GM21737 (cell line): ENCODE measurements at regions not wholly inside any gene's neighbourhood (a gene's known extent, or its start where the extent isn't known, plus 50 kb on each side); places are given as distances from the start of the nearest gene placed in this dataset.

ENCODE experiments used
- ATAC-seq: cut with Tn5 transposase; IDR thresholded peaks from one replicate; pipeline ENCODE4 v1.9.1; 2021; ENCODE audit warnings: mild to moderate bottlenecking, moderate library complexity; ENCODE audit not compliant: unreplicated experiment

DNA sequence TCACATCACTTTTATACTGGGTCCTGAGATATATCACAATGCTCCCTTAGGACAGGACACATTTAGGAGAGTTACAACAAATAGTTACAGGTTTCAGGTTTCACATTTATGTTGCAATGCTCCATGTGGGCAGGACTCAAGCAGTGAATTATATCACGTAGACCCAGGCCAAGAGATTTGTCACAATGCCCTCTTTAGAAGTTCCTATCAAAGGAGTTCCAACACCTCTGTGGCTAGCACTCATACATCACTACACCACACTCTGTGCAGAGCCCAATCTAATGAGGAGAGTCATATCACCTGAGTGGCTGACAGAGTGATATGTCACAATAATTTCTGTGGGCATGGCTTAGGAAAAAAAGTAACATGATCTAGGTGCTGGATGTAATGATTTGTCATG is 1068.2 kb upstream of the AMELY start:
- ATAC-seq: no peak

DNA sequence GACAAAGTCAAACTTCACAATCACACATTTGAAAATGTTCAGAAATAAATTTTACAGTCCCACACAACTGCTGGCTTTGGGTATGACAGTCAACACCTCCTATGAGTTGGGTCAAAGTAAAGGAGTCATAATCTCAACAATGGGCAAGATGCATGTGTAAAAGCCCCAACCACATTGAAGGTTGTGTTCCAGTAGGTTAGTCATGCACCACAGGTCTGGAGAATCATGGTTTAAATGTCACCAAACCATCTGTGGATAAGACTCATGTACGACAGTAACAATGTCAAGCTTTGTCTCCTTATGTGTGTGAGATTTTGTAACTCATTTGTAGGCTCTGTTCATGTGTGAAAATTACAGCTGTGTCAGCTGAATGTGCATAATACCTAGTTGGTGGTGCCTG is 1065.7 kb upstream of the AMELY start:
- ATAC-seq: no peak

- no peak for ATAC-seq
Measured at GRCh38 chrY:7968293-7968692, 1056.7 kb upstream of the AMELY start.

- no peak for ATAC-seq
Measured at GRCh38 chrY:7966916-7967315, 1055.4 kb upstream of the AMELY start.

DNA sequence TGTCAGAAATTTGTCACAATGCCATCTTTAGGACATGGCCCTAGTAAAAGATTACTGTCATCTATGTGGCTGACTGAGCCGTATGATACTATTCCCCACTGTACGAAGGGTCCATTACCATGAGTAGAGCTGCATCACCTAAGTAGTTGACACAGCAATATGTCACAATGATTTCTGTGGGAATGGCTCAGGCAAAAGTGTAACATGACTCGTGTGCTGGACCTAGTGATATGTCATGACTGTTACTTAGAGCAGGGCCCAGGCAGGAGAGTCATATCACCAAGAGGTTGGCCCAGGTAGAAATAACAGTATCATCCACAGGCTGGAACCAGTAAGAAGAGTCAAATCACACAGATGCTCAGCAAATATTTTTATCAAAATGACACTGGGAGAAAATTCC is 1051.8 kb upstream of the AMELY start:
- ATAC-seq: no peak

GRCh38 chrY:7962350-7962749 is 1050.8 kb upstream of the AMELY start:
- no peak for ATAC-seq

- no peak for ATAC-seq
Measured at GRCh38 chrY:7961811-7962210, 1050.3 kb upstream of the AMELY start.

GRCh38 chrY:7957773-7958172 is 1046.2 kb upstream of the AMELY start:
- no peak for ATAC-seq

- ATAC-seq: no peak
Measured at GRCh38 chrY:7951187-7951852, 1039.8 kb upstream of the AMELY start.

DNA sequence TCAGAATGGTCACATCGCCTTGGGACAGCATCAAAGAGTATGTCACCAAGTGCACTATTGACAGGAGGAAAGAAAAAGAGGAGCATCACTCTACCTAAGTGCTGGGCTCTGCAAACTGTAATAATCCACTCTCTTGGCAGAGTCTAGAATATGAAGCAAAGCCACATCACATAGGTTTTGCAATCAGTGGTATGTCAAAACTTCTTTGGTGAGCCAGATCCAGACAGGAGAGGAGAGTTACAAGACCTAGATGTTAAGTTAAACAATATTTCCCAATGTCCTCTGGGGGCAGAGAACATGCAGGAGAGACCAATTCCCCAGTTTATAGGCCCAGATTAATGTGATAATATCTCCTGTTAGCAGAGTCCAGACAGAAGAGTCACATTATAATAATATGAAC is 1032.6 kb upstream of the AMELY start:
- ATAC-seq: no peak

DNA sequence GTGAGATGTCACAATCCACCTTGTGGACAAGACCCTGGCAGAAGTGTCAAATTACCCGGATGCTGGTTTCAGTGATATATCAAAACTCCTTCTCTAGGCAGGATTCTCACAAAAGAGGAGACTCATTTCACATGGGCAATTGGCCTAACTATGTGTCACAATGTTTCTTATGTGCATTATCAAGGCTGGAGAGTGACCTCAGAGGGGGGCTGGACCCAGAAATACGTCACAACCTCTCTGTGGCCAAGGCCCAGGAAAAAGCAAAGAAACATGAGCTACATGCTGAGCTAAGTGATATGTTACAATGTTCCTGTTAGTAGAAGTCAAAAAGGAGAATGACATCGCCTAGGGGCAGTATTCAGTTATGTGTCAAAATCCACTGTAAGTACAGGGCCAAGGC is 1031.2 kb upstream of the AMELY start:
- no peak for ATAC-seq

GRCh38 chrY:7941856-7942255 is 1030.3 kb upstream of the AMELY start:
- ATAC-seq: no peak

GRCh38 chrY:7938982-7939718 is 1027.6 kb upstream of the AMELY start:
- ATAC-seq: no peak

- ATAC-seq: no peak
Measured at GRCh38 chrY:7936831-7937230, 1025.3 kb upstream of the AMELY start.

DNA sequence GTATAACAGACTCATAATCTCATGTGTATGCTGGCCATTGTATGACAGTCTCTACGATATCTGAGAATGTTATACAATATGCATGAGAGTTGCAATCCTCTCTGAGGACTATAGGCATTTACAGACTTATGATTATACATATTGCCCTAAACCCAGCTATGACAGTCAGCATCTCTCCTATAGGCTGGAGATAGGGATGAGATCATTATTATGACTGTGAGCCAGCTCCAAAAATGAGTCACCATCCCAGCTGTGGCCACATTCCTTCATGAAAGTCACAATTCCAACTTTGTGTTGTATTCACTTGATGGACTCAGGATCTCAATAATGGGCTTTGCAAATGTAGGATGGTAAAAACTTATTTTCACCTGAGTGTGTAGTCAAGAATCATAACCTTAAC is 1024.5 kb upstream of the AMELY start:
- ATAC-seq: no peak

DNA sequence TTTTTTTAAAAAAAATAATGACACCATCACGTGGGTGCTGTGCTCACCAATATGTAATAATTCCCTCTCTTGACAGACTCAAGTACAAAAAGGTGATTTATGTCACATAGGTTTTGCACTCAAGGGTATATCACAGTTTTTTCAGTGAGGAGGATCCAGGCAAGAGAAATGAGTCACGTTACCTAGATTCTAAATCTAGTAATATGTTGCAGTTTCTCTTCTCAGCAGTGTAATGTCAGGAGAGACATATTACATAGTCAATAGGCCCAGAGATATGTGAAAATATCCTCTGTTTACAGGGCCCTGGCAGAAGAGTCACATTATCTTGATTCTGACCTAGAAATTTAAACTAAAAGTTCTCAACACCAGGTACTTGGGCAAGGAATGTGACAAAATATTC is 1024.1 kb upstream of the AMELY start:
- ATAC-seq: no peak

- ATAC-seq: no peak
Measured at GRCh38 chrY:7932424-7932823, 1020.9 kb upstream of the AMELY start.

DNA sequence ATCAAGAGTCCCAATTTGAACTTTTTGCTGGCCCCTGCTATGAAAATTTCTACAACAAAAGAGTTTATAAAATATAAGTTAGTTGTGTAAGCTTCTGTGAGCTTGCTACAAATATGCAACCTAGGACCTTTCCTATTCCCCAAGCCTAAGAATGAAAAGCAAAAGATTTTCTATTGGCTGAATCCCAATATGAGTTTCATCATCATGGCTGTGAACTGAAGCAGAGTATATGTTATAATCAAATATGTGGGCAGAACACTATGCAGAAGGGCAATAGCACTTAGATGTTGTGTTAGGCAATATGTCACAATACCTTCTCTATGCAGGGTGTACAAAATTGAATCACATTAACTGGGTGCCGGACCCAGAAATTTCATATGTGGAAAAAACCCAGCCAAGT is 1018.3 kb upstream of the AMELY start:
- ATAC-seq: no peak

- ATAC-seq: no peak
Measured at GRCh38 chrY:7924059-7924458, 1012.5 kb upstream of the AMELY start.

DNA sequence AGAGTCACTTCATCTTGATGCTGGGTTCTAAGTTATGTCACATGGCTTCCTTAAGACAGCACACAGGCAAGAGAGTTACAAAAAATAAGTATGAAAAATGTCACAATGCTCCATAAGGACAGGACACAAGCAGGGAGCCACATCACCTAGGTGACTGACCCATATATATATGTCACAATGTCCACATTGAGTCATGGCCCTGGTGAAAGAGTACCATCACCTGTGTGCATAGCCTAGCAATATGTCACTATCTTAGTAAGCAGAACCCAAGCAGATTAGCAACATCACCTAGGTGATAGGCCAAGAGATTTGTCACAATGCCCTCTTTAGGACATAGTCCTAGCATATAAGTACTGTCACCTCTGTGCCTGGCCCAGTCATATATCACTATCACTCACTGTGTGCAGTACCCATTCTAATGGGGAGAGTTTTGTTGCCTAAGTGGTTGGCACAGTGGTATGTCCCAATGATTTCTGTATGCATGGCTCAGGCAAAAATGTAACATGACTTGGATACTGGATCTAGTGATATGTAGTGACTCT is 1012.0 kb upstream of the AMELY start:
- no peak for ATAC-seq

DNA sequence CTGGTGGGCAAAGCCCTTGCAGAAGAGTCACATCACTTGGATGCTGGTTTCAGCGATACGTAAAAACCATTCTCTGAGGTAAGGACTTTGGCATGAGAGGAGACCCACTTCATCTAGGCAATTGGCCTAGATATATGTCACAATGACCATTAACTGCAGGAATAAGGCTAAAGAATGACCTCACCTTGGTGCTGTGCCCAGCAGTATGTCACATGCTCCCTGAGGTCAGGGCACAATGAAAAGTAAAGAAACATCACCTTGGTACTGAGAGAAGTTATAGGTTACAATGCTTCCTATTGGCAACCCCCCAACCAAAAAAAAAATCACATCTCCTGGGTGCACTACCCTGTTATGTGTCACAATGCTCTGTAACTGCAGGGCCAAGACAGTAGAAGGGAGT is 1008.8 kb upstream of the AMELY start:
- no peak for ATAC-seq

GRCh38 chrY:7888506-7888905 is 977.0 kb upstream of the AMELY start:
- no peak for ATAC-seq

DNA sequence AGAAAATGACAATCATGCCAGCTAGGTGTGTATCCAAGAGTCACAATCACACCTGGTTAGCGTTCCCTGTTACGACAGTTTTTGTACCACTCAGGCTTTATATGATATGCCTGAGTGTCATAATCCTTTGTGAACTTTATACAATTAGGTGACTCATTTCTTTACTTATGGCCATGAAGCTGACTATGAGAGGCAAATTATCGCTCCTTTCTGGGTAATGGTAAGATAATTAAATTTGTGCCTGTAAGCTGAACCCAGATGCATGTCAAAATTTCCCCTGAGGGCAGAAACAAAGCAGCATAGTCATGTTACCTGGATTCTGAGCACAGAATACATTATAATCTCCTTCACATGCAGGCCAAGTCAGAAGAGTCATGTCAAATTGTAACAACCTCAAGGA is 970.1 kb upstream of the AMELY start:
- no peak for ATAC-seq
